GM21447 (cell line): ENCODE measurements at regions not wholly inside any gene's neighbourhood (a gene's known extent, or its start where the extent isn't known, plus 50 kb on each side); places are given as distances from the start of the nearest gene placed in this dataset.

ENCODE experiments used
- ATAC-seq: cut with Tn5 transposase; IDR thresholded peaks from one replicate; pipeline ENCODE4 v1.9.1; 2021; ENCODE audit not compliant: unreplicated experiment

DNA sequence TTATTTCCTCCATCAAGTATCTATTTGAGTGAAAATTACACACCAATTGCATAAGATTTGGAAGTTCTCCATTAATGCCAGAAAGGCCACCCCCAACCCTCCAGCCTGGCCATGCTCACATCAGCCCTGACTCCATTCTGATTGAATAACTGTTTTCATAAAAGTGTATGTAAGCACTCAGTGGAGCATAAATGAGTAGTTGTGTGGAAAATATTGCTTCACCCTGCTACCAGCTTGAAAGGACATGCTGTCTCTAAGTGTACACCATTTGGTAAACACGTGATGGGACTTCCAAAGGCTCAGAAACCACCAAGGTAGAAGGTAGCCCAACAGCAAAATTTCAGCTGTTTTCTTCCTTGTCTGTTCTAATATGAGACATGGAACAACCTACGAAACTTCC lies 393.8 kb downstream of the ZNF385D start:
- no peak for ATAC-seq

DNA sequence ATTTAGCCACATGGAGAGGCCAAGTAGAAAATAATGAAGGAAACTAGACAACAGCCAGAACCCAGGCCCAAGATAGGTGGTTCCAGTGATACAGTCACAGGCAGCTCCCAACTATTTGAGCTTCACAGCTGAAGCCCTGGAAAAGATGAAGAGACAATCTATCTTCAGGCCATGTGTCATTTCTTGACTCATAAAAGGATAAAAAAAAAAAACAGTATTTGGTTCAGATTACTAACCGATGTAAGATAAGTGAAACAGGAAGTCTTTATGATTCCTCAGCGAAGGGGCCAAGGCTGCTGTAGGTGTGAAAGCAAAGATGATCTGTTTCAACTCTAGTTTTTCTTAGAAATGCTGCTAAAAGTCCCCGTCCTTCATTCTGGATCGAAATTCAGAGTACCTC lies 394.6 kb downstream of the ZNF385D start:
- no peak for ATAC-seq

DNA sequence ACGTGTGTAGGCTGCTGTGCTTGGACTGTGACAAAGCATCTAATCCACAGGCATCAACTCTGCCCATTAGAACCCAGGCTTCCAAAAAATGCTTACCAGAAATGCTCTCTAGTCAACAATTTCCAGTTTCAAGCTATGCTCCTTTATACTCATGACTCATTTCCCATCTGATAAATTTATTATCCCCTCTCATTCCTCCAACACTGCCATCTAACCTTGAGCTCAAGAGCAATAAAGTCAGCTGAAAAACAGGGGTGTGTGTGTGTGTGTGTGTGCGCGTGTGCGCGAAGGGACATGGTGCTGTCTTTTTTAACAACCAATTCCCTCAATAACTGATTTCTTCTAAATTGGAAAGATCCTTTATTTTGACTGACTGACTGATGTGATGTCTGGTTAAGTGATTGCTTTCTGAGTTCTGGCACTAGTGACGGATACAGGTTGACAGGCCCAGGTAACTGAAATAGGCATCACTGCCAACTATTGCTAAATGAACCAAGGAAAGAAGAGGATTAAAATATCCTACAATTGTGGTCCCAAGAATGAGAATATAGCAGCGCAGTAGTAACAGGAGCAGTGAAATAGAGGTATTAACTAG lies 405.5 kb downstream of the ZNF385D start:
- ATAC-seq, result no peak

DNA sequence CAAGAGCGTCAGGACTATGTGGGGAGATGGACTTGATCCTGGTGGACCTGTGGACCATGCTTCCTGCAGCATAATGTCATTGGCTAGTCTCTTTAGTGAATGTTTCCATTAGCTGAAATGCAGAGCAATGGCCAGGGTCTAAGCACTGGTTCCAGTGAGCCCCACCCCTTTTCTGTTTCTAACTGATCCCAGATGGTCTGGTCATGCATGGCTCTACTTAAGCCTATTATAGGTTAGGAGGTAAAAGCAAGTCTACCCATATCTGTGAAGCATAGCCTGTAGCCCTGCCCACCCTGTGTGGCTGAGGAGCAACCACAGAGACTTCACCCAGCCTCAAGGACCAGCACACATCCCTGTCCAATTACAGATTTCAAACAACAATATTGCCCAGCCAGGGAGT lies 419.2 kb downstream of the ZNF385D start:
- no peak for ATAC-seq

DNA sequence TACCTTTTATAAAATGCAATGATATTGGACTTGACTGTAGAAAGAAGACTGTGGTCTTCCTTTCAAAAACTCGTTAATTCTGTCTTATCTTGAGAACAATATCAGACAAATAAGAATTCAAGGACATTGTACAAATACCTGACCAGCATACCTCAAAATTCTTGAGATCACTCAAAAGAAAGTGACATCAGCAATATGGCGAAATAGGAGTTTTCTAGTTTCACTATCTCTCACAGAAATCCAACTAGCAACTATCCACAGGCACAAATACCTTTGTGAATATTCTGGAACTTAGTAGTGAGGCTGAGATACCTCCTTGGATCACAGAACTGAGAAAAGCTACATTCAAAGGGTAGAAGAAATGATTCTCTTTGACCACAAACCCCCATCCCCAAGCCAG lies 419.7 kb downstream of the ZNF385D start:
- ATAC-seq, result no peak

DNA sequence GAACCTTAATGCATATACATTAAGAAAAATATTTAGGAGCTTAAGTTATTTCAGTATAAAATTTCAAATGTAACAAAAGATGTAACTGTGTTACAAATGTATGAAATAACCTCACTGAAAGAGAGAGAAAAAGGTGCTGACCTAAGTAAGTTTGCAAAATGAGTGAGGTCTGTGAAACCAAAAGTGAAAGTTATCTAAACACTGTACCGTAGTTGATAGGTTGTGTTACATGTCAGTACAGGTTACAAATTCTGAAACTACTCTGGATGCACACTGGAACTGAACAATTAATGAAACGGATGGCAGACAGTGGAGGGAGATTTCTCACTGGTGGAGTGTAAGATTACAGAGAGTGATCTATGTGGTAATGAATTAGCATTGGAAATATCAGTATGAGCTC lies 420.7 kb downstream of the ZNF385D start:
- ATAC-seq, result peak; percentile 84

DNA sequence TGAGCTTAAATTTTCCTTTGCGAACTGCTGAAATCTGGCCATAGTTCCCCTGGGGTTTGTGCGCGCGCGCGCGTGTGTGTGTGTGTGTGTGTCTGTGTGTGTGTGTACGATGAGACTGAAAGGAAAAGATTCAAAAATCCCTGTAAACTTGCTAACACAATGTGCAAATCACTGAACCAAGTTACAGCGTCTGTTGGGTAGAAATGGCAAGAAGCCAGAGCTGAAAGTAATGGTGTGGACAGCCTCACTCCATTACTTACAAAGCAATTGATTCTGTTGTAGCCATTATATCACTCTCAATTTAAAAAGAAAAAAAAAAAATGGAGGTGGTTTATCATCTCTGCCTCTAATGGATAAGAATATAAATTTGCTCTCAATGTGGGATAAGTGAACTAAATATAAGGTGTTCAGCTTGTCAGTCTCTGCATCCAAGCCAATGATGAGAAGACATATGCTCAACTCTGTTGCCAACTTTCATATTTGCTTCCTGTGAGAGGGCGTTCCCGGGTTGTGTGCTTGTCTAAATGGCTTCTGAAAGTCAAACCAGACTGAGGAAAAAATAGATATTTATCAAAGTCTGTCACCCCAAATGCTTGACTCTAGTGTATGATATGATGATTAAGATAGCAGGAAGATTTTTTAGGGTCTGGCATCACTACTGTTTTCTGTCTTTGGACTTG lies 422.2 kb downstream of the ZNF385D start:
- no peak for ATAC-seq

DNA sequence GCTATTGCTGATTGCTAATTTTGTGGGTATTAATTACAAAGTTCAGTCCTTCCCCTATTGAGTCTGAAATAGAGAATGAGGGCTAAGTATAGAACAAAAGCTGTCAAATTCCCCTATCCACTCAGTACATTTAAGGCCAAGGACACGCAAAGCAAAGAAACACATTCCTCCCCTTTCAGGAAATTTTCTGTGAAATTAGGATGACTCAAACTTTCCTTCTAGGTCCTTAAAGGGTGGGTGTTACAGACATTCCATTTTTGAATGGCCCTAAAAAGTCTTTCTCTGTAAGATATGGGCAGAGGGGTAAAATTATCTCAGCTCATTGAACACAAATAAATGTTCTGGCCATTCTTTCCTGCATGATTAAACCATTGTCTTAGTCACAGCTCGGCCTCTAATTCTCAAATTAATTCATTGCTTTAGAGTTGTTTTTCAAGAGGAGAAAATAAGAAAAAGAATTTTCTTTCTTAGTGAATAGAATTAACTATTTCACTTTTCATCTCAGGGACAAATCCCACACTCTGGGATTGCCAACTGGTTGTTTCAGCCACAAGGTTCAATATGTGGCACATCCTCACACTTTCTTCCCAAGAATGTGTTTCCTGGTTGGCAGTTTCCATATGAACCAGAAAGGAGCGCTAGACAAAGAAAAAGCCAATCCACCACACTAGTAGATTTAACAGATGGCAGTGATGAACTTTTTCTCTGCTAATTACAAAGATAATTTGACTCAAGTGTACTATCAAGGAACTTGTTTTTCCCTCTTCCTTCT lies 424.1 kb downstream of the ZNF385D start:
- no peak for ATAC-seq

DNA sequence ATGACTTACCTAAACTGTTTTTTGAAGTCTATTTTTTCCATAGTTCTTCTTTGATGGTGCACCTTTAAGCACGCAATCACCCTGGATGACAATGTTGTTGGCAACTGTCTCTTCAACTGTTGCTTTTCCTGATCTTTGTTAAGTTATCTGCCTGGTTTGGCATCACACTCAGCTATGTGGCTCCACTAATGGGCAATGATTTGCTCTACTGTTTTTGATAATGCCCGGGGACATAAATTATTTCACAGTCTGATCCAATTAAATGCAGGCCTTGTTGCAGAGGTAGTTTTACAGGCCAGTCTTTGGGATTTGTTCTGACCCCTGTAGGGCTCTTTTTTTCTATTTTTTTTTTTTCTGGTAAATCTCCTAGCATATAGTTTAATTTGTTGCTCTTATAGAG lies 436.3 kb downstream of the ZNF385D start:
- no peak for ATAC-seq

DNA sequence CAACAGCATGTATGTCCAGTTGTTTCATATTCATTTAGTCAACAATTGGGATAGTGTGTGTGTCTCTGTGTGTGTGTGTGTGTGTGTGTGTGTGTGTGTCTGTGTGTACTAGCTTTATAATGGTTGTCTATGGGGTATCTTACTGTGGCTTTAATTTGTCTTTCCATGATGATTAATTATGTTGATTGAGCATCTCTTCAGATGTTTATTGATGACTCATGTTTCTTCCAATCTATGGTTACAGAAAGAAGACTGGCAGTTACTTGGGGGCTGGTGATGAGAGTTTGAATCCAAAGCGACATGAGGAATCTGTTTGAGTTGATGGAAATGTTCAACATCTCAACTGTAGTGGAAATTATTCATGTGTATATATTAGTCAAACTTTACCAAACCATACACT lies 440.1 kb downstream of the ZNF385D start:
- ATAC-seq, result no peak

DNA sequence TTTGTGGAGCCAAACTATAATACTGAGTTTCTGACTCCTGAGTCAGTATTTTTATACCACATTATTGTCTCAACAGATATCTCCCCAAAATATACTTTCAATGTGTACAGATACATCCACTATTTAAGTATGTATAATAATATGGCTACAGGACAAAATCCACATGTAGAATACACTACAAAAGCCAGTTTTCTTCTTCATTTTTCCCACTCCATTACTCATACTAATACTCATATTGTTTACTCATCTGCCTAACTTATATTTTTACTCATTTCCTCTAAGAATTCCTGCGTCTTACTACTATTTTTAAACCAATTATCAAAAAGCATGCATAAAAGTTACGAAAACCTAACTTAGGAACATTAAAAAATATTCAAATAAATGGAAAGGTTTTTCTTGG lies 440.8 kb downstream of the ZNF385D start:
- ATAC-seq, result no peak

DNA sequence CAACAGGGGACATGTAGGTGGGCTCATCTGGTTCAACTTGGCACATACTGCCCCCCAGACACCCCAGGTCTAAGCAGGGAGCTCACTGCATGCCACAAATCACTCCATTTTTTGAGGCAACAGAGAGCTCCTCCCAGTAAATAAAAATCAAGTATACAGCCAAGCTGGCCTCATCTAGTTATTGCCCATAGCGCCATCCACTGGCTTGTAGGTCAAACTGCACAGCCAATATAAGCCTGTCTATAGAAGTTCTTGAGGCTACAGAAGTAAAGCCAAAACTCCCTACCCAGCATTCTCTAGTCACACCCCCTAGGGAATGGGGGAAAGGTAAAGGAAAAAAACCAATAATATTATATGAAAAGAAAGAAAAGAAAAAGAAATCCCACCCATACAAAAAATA lies 453.7 kb downstream of the ZNF385D start:
- no peak for ATAC-seq

DNA sequence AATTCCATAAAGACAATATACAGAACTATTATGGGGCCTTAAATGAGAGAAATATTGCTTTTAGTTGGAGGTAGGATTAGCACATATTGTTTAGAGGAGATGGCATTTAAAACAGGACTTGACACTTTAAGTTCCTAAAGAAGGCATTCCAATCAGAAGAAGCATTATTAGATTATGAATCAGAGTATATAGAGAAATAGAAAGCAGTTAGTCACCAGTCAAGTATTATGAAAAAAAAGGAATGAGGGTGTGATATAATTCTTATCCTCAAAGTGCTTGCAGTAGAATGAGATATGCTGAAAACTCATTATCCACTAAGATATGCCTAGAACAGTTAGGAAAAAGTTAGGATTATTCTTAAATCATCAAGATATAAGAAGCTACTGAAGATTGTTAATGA lies 456.2 kb downstream of the ZNF385D start:
- no peak for ATAC-seq

DNA sequence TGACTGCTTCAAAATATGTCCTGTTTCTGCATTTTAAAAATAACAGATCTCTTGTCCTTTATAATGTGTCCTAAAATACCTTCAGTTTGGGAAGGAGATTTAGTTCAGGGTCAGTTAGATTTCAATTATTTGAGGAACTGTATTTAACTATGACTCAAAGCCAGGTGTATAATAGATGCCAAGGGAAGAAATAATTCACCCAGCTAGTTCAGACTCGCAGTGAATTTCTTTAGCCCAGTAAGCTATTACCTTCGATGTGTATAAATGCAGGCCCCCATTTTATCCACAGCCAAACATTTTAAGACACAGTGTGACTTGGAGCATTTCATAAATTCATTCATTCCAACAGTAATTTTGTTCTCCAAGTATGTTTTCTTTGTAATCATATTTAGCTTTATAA lies 458.0 kb downstream of the ZNF385D start:
- ATAC-seq, result no peak

DNA sequence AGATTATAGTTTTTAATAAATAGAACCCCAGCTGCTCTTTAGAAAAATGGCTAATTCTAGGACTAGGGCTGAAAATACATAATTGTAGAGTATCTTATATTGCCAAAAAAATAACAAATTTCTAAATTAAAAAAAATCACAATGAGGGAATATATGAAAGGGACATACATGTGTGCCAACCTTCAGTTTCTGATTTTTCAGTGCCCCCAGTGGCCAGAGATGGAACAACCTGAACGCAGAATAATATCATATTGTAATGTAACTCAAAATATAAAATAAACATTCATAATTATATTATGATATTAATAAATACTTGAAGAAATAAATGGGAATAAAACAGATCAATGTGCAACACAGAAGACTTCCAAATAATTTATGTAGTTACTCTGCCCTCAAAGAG lies 460.5 kb downstream of the ZNF385D start:
- ATAC-seq, result no peak

DNA sequence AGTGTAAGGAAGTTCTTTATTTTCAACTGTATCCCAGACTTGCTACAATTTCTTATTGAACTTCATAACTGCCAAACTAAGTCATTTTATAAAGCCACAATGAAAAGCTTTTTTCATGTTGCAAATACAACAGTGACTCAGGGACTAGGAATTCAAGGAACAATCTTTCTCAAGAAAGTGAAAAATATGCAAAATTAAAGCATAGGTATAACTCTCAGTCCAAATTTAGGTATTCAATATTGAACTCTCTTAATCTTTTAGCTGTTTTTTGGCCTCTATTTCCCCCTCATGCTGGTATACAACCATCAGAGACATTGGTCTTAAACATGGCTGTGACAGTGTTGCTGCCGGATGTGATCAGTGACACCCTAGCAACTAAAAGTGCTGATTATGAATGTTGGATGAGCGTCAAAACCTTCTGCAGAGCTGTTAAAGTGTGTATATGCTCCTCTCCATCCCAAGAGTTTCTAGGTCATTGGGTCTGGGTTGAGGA lies 476.9 kb downstream of the ZNF385D start:
- ATAC-seq, result no peak

DNA sequence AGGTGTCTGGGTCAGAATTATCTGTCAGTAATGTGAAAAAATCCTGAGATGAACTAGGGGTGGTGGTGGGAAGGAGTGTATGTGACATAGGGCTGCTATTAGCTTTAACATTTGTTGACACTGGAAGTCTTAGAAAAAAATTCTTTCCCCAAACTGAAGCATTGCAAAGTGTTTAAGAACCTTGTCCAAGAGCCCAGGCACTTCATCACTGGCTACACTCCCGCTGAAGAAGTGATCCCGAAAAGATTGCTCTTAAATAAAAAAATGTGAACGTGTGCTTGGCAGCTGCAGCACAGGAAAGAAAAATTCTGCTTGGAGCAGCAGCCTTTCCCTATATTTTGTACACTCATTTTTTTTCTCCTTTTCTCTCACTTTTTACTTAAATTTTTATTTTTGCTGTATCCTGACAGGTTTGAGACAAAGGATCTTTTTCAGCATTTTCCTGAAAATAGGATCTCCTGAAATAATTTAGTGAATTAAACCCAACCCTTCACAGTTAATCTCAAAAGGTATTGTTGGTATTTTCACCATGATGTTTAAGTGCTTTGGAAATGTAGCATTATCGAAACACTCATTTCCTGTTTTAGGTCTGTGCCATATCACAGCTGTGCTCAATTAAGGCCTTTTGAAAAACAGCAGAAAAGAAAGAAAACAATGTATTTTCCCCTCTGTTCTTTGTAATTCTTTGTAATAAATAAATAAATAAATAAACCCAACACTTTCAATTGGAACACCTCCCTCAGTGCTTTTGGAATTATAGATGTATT lies 477.6 kb downstream of the ZNF385D start:
- no peak for ATAC-seq

DNA sequence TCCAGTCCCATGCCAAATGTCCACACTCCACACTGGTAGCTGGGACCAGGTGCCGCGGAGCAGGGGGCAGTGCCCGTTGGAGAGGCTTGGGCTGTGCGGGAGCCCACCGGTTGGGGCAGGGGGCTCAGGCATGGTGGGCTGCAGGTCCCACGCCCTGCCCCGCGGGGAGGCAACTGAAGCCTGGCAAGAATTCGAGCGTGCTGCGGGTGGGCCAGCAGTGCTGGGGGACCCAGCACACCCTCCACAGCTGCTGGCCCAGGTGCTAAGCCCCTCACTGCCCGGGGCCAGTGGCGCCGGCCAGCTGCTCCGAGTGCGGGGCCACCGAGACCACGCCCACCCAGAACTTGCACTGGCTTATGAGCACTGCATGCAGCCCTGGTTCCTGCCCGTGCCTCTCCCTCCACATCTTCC lies 479.4 kb downstream of the ZNF385D start:
- ATAC-seq, result no peak

DNA sequence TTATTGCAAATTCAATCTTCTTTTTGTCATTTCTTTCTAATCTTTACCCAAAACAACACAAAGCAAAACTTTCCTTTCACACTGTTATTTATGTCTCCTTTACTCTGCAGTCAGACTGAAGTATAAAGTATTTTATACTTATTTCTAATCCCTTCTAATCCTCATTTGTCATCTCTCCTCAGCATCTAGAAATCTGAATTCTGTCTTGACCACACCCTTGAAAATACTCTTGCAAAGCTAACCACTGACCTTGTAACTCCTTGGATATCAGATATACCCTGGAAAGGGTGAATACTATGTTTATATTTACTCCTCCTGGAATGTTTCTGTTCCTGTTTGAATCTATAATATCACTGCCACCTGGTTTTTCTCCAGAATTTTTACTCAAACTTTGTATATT lies 481.1 kb downstream of the ZNF385D start:
- no peak for ATAC-seq

DNA sequence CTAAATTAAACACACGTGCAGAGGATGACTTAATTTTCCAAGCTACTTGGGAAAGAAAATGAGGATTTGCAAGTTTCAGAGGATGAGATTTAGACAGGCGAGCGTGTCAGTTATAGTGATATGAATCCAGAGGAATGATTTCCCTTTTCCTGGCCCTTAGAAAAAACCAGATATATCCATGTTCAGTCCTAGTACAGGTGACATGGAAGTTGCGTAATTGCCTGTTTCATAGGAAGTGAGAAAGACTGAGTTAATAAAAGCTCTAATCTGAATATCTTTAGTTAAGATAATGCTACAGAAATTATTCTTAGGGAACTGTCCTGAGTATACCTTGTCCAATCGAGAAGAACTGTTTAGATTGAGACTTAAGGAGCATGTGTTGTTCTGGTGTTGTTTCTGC lies 490.5 kb downstream of the ZNF385D start:
- no peak for ATAC-seq

DNA sequence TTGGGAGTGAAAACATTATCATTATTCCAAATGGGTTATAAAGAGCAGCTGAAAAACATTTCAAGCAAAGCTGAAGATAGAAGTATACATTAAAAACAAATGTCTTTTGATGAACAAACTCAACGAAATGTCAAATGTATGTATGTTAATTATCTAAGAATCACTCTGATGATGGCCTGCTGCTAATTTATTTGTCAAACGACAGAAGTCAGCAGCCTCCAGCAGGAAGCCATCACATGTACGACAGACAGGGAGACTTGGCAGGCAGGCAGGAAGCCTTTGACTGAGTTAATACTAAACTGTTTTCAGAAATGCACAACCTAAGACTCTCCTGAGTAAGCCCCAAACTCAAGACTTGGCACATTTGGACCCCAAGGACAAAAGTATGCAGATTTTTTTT lies 491.1 kb downstream of the ZNF385D start:
- no peak for ATAC-seq

DNA sequence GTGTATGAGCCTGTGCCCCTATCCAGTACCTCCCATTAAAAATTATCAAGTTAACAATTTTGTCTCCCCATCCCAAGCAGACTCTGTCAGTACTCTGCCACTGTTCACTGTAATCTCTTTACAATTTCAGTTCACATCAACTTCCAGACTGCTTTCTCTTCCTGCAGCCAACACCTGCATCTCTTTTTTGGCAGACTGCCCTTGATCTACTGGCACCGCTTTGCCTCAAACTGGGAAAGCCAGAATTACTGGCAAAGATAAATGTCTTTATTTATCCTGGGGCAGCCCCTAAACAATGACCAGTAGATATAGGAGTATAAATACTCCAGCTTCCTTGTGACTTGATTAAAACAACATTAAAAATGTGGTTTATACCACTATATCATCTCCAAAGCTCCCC lies 494.1 kb downstream of the ZNF385D start:
- ATAC-seq, result no peak
